ENCODE measurements at regions not wholly inside any gene's neighbourhood (a gene's known extent, or its start where the extent isn't known, plus 50 kb on each side); places are given as distances from the start of the nearest gene placed in this dataset.

GRCh38 chr1:106780806-106781569 is 275.5 kb upstream of the PRMT6 start:
- Mint-ChIP-seq H3K9me3 (no peaks in the 10 kb centered on the region), H3K27ac (no peak overlapping the region), H3K27me3 (no peaks in the 10 kb centered on the region), H3K4me1 (no peaks in the 10 kb centered on the region), H3K4me3 (no peak overlapping the region), H3K36me3 (ENCODE audit: low read depth) (no peaks in the 10 kb centered on the region)
- ChIA-PET CTCF (no interaction called here), POLR2A (no interaction called here)
- no peak for DNase-seq

- no peak for DNase-seq
- Mint-ChIP-seq H3K27me3 (no peaks in the 10 kb centered on the region), H3K4me1 (no peaks in the 10 kb centered on the region), H3K9me3 (no peaks in the 10 kb centered on the region), H3K36me3 (ENCODE audit: low read depth) (no peaks in the 10 kb centered on the region), H3K4me3 (no peak overlapping the region), H3K27ac (no peak overlapping the region)
- ChIA-PET CTCF (no interaction called here), POLR2A (no interaction called here)
These were observed 271.3 kb upstream of the PRMT6 start for GRCh38 chr1:106785176-106785575.

GRCh38 chr1:106787520-106787919 is 269.0 kb upstream of the PRMT6 start:
- DNase-seq: no peak
- H3K27me3 Mint-ChIP-seq: no peaks in the 10 kb centered on the region
- H3K4me1 Mint-ChIP-seq: no peaks in the 10 kb centered on the region
- H3K36me3 Mint-ChIP-seq (ENCODE audit: low read depth): no peaks in the 10 kb centered on the region
- H3K27ac Mint-ChIP-seq: no peak overlapping the region
- H3K9me3 Mint-ChIP-seq: no peaks in the 10 kb centered on the region
- POLR2A ChIA-PET: no interaction called here
- no peak overlapping the region for H3K4me3 Mint-ChIP-seq
- CTCF ChIA-PET: no interaction called here

- Mint-ChIP-seq H3K36me3 (ENCODE audit: low read depth) (no peaks in the 10 kb centered on the region), H3K4me3 (no peak overlapping the region), H3K4me1 (no peaks in the 10 kb centered on the region), H3K27me3 (no peaks in the 10 kb centered on the region), H3K27ac (no peak overlapping the region), H3K9me3 (no peaks in the 10 kb centered on the region)
- POLR2A ChIA-PET: no interaction called here
- no peak for DNase-seq
- CTCF ChIA-PET: no interaction called here
These were observed 266.8 kb upstream of the PRMT6 start for GRCh38 chr1:106789686-106790085.

- Mint-ChIP-seq H3K9me3 (no peaks in the 10 kb centered on the region), H3K27ac (no peak overlapping the region), H3K36me3 (ENCODE audit: low read depth) (no peaks in the 10 kb centered on the region), H3K4me3 (no peak overlapping the region), H3K27me3 (no peaks in the 10 kb centered on the region), H3K4me1 (no peaks in the 10 kb centered on the region)
- CTCF ChIA-PET: no interaction called here
- no peak for DNase-seq
- POLR2A ChIA-PET: no interaction called here
These were observed 265.4 kb upstream of the PRMT6 start for GRCh38 chr1:106791041-106791440.

DNA sequence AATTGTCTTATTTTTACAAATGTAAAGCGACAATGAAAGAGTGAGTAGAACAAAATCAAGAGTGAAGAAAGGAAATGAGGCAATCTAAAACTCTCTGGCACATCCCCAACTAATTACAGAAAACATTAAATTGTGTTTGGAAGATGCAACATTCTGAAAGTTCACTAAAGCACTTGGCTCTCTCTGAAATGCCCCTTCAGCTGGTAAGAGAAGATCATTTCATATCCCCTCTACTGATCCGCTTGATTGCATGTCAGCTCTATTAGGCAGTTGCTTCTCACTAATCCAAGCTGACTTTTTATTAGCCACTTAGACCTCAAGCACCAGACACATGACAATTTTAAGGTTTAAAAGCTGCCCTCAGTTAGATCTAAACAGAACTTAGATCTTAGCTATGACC is 262.8 kb upstream of the PRMT6 start:
- ChIA-PET POLR2A (no interaction called here), CTCF (no interaction called here)
- Mint-ChIP-seq H3K27ac (no peak overlapping the region), H3K4me1 (no peaks in the 10 kb centered on the region), H3K9me3 (no peaks in the 10 kb centered on the region), H3K36me3 (ENCODE audit: low read depth) (no peaks in the 10 kb centered on the region), H3K27me3 (no peaks in the 10 kb centered on the region), H3K4me3 (no peak overlapping the region)
- DNase-seq: no peak

- Mint-ChIP-seq H3K27me3 (no peaks in the 10 kb centered on the region), H3K36me3 (ENCODE audit: low read depth) (no peaks in the 10 kb centered on the region), H3K4me3 (no peak overlapping the region), H3K4me1 (no peaks in the 10 kb centered on the region), H3K9me3 (no peaks in the 10 kb centered on the region), H3K27ac (no peak overlapping the region)
- no peak for DNase-seq
- CTCF ChIA-PET: no interaction called here
- POLR2A ChIA-PET: no interaction called here
These were observed 257.5 kb upstream of the PRMT6 start for GRCh38 chr1:106798991-106799390.

GRCh38 chr1:106802181-106802580 is 254.3 kb upstream of the PRMT6 start:
- H3K9me3 Mint-ChIP-seq: no peaks in the 10 kb centered on the region
- no peaks in the 10 kb centered on the region for H3K36me3 Mint-ChIP-seq (ENCODE audit: low read depth)
- no peak overlapping the region for H3K27ac Mint-ChIP-seq
- no peak overlapping the region for H3K4me3 Mint-ChIP-seq
- H3K4me1 Mint-ChIP-seq: no peaks in the 10 kb centered on the region
- ChIA-PET POLR2A (no interaction called here), CTCF (no interaction called here)
- no peaks in the 10 kb centered on the region for H3K27me3 Mint-ChIP-seq
- DNase-seq: no peak

DNA sequence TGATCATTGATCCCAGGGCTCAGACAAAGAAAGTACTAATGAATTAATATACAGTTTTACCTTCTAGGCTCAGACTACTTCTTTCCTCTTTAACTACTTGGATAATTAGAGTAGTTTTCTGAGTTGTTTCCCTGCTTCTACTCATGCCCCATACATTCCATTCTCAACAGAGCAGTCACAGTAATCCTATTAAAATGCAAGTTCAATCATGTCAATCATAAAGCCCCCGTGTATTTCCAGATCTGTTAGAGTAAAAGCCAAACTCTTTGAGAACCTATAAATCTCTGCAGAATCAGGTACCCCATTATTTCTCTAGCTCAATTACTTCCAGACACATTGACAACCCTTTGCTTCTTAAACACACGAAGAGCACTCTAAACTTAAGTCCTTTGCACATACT is 242.1 kb upstream of the PRMT6 start:
- ChIA-PET CTCF (interaction anchor here (0.7 kb wide), 1 partner anchor 411 kb away, joined by 3 read pairs; no protein-coding TSS in a partner anchor), POLR2A (no interaction called here)
- no peak overlapping the region for H3K27ac Mint-ChIP-seq
- no peaks in the 10 kb centered on the region for H3K36me3 Mint-ChIP-seq (ENCODE audit: low read depth)
- H3K9me3 Mint-ChIP-seq: peaks cover 8% of the 10 kb centered on the region
- no peak overlapping the region for H3K4me3 Mint-ChIP-seq
- DNase-seq: no peak
- no peaks in the 10 kb centered on the region for H3K4me1 Mint-ChIP-seq
- no peaks in the 10 kb centered on the region for H3K27me3 Mint-ChIP-seq

GRCh38 chr1:106817575-106817974 is 238.9 kb upstream of the PRMT6 start:
- no peaks in the 10 kb centered on the region for H3K9me3 Mint-ChIP-seq
- POLR2A ChIA-PET: no interaction called here
- no peak overlapping the region for H3K4me3 Mint-ChIP-seq
- CTCF ChIA-PET: no interaction called here
- H3K27ac Mint-ChIP-seq: no peak overlapping the region
- no peaks in the 10 kb centered on the region for H3K36me3 Mint-ChIP-seq (ENCODE audit: low read depth)
- no peaks in the 10 kb centered on the region for H3K27me3 Mint-ChIP-seq
- no peak for DNase-seq
- no peaks in the 10 kb centered on the region for H3K4me1 Mint-ChIP-seq

- POLR2A ChIA-PET: no interaction called here
- DNase-seq: no peak
- H3K4me3 Mint-ChIP-seq: no peak overlapping the region
These were observed 225.0 kb upstream of the PRMT6 start for GRCh38 chr1:106831511-106831910.

GRCh38 chr1:106836708-106837107 is 219.8 kb upstream of the PRMT6 start:
- Mint-ChIP-seq H3K27me3 (no peaks in the 10 kb centered on the region), H3K36me3 (ENCODE audit: low read depth) (no peaks in the 10 kb centered on the region), H3K27ac (no peak overlapping the region), H3K4me3 (no peak overlapping the region), H3K4me1 (no peaks in the 10 kb centered on the region), H3K9me3 (no peaks in the 10 kb centered on the region)
- POLR2A ChIA-PET: no interaction called here
- CTCF ChIA-PET: no interaction called here
- no peak for DNase-seq

More at GRCh38 chr1:106831511-106831910, 225.0 kb upstream of the PRMT6 start:
- Mint-ChIP-seq H3K27me3 (no peaks in the 10 kb centered on the region), H3K27ac (no peak overlapping the region), H3K36me3 (ENCODE audit: low read depth) (no peaks in the 10 kb centered on the region), H3K9me3 (peaks cover 2% of the 10 kb centered on the region), H3K4me1 (no peaks in the 10 kb centered on the region)
- CTCF ChIA-PET: no interaction called here

DNA sequence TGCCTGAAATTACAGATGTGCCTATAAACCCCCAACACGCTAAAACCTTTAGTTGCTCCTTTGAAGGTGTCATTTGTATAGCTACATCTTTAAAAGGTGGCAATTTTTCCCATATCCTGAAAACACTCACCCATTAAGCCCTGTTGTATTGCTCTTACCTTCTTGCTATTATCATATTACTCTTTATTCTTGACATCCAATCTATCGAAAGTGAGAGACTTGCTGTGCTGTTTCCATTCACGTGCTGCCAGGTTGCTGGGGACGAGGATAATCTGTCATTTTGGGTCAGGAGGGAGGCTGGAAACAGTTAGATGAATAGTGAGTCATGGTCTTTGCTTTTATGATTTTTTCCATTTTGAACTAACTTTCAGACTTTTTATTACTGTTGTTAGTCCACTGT is 213.0 kb upstream of the PRMT6 start:
- POLR2A ChIA-PET: no interaction called here
- CTCF ChIA-PET: no interaction called here
- H3K36me3 Mint-ChIP-seq (ENCODE audit: low read depth): no peaks in the 10 kb centered on the region
- H3K27me3 Mint-ChIP-seq: no peaks in the 10 kb centered on the region
- no peak overlapping the region for H3K4me3 Mint-ChIP-seq
- no peak for DNase-seq
- H3K27ac Mint-ChIP-seq: no peak overlapping the region
- no peaks in the 10 kb centered on the region for H3K4me1 Mint-ChIP-seq
- no peaks in the 10 kb centered on the region for H3K9me3 Mint-ChIP-seq

DNA sequence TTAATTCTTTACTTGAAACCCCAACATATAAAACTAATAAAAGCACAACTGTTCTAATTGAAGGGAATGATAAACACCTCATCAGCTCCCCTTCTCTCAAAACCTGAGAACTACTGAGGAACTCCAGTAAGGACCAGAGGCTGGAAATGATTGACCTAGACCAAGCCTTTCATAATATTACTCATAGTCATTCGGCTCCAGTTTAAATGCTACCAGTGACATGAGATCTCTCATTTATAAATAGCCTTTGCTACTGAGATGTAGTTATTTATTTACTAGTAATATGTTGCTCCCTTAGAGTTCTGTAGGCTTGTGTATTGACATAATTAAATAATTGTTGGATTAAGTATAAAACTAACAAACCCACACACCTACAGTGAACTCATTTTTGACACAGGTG is 209.8 kb upstream of the PRMT6 start:
- no peaks in the 10 kb centered on the region for H3K4me1 Mint-ChIP-seq
- H3K4me3 Mint-ChIP-seq: no peak overlapping the region
- H3K27me3 Mint-ChIP-seq: no peaks in the 10 kb centered on the region
- H3K9me3 Mint-ChIP-seq: no peaks in the 10 kb centered on the region
- no peak overlapping the region for H3K27ac Mint-ChIP-seq
- no peak for DNase-seq
- POLR2A ChIA-PET: no interaction called here
- CTCF ChIA-PET: no interaction called here
- H3K36me3 Mint-ChIP-seq (ENCODE audit: low read depth): no peaks in the 10 kb centered on the region

Measured in activated CD4-positive, alpha-beta T cell treated with anti-CD3 and anti-CD28 coated beads, Interleukin-2, amount 10 ng/mL, durations not matched to agents 7 days and 5 days (primary cell).